ENCODE measurements at regions not wholly inside any gene's neighbourhood (a gene's known extent, or its start where the extent isn't known, plus 50 kb on each side); places are given as distances from the start of the nearest gene placed in this dataset.
"Not testable (repeated sequence)": the region's sequence is repeated elsewhere in the genome, so short reads cannot be mapped to it uniquely, and the experiment has no call there.

DNA sequence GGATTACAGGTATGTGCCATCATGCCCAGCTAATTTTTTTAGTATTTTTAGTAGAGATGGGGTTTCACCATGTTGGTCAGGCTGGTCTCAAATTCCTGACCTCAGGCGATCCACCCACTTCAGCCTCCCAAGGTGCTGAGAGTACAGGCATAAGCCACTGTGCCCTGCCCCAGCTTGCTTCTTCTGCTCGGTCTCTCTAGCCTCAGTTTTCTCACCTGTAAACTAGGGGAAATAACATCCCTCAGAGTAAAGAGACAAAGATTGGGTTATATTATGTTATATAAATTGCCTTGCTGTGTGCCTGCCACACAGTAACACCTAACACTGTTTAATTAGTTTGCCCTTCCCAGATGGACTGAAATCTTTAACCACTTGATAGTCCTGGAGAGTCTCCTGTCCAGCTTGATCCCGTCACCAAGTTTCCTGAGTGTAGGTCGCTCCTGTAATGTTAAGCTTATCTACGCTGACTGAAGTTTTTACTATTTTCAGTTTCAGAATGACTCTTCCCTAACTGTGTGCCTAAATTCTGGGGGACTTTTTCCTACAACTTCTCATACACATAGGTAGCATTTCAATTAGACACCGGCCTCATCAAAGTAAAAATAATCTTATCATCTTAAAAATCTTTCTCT lies 412.7 kb upstream of the TENM3 start:
- FAIRE-seq = no peak

DNA sequence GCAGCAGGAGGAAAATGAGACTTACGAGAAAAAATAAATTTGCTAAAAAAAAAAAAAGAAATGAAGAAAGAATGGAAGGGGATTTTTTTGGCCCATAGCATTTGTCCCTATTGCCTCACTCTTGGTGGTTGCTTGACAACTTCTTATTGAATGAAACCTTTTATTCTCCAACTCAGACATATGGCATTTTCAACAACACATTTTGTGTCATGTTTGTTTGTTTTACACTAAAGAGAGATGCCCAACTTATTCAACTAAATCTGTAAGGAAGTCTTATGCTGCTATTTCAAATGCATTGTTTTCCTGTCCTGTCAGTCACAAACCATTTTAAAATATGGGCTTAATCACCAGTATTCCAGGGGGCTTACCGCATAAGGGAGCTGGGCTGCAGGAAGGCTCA lies 409.1 kb upstream of the TENM3 start:
- no peak for FAIRE-seq

GRCh38 chr4:181835348-181835747 lies 407.9 kb upstream of the TENM3 start:
- FAIRE-seq = no peak

GRCh38 chr4:181838253-181838652 lies 404.9 kb upstream of the TENM3 start:
- FAIRE-seq = no peak

DNA sequence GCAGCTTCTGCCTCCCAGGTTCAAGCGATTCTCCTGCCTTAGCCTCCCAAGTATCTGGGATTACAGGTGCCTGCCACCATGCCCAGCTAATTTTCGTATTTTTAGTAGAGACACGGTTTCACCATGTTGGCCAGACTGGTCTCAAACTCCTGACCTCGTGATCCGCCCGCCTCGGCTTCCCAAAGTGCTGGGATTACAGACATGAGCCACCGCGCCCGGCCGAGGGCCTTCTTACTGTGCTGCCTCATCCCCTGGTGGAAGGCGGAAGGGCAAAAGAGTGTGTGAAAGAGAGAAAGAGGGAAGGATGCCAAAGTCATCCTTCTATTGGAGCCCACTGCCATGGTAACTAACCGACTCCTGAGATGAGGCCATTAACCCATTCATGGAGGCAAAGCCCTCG lies 399.4 kb upstream of the TENM3 start:
- not testable (repeated sequence) for FAIRE-seq

- FAIRE-seq = no peak
Measured at GRCh38 chr4:181845617-181846016, 397.6 kb upstream of the TENM3 start.

DNA sequence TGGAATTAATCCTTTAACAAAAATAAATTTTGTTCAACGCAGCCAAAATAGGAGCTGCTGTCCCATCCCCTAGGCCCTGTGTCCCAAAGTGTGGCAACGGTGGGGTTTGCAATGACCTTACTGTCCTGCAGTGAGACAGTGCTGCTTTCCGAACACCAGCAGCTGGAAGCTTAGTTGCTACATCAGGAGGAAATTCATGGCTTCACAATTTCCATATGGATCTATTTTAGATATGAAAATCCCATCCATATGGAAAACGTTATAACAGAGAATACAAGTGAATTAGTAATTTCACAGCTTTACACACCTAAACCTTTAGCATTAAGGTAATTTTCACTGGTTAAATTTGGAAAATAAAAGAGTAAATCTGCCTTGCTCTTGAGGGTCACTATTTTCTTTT lies 396.3 kb upstream of the TENM3 start:
- FAIRE-seq = no peak

DNA sequence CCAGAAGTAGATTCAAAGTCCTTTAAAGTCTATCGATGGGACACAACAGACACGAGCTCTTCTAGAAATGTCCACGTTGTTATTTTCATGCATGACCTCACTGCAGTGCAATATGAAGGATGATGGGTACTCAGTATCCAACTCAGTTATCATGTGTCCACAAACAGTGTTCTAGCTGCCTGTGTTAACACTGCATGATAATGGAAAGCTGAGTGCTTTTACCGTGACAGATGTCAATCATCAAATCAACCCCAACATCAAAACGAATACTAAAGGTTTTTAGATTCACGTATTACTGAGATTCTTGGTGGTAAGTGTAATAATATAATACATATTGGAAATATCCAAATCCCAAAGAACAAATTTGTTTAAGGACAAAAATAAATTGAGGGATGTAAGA lies 394.8 kb upstream of the TENM3 start:
- FAIRE-seq = no peak

- FAIRE-seq = no peak
Measured at GRCh38 chr4:181849472-181849871, 393.7 kb upstream of the TENM3 start.

DNA sequence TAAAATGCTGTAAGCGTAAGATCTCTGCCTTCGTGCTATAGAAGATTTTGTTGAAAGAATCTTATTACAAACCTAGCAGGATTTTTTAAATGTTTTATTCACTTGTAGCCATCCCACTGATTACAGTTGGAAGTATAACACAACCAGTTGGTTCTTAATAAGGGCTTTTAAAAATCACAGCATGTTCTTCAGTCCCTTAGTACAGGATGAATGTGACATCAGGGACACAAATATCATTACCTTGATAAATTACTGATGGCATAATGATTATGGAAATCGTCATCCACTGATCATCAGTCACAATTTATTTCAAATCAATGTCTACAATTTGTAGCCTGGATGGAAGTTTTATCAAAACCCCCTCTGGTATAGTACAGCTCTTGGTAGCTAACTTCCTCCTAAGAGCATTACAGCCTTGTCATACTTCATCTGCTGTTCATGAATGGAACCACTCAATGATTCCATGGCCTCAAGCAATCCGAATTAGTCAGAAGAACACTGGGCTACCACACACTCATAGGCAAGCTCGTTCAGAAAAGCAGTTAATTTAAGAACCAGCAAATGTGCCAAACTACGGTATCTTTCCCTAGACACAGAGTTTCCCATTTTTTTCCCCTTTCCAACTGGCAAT lies 389.2 kb upstream of the TENM3 start:
- no peak for FAIRE-seq

DNA sequence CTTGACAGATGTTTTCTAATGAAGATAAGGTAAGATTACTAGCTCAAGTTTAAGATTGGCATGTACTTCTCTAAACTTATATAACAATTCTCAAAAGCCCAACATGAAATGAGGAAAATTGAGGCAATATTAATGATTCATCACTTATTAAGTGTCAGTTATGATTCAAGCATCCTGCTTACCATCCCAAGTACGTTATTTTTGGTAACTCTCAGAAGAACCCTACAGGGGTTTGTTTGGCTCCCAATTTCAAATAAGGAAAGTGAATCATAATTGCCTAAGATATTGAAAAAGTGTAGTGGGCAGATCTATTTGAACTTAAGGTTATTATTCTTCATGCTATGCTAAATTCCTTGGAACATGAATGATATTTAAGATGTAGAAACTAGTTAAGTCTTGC lies 387.9 kb upstream of the TENM3 start:
- FAIRE-seq = no peak

- not testable (repeated sequence) for FAIRE-seq
Measured at GRCh38 chr4:181857471-181857870, 385.7 kb upstream of the TENM3 start.

DNA sequence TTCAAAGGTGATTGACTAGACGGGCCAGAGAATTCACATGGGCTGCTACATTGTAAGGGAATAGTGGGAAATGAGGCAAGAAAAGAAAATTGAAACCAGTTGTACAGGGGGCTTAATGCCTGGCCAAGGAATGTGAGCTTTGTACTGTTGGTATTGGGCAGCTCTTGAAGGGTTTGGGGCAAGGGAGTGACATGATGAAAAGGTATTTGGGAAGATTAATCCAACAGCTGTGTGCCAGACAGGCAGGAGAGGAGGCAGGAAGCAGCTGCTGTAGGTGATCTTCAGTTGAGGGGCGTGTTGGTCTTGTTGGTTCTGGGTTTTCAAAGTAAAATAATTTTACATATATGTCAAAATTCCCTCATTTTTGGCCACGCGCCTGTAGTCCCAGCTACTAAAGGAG lies 384.5 kb upstream of the TENM3 start:
- no peak for FAIRE-seq

- FAIRE-seq = no peak
Measured at GRCh38 chr4:181859439-181859838, 383.8 kb upstream of the TENM3 start.

- no peak for FAIRE-seq
Measured at GRCh38 chr4:181860157-181860556, 383.0 kb upstream of the TENM3 start.

- no peak for FAIRE-seq
Measured at GRCh38 chr4:181860668-181861067, 382.5 kb upstream of the TENM3 start.

DNA sequence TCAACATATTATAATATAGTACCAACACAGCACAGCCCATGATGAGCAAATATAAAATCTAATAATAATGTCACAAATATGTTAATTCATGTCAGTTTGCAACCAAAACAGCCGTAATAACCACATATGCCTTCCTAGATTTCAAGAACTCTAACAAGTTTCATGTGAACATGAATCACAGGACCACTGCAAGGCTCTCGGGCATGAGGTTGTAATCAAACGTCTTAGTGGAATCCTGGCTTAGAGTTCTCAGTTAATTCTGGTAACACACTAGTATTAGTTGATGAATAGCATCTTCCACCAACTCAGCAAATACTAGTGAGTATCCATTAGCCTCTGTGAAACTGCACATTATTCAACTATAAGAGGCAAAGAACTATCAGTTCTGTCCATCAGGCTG lies 379.3 kb upstream of the TENM3 start:
- FAIRE-seq = no peak

GRCh38 chr4:181870326-181870725 lies 372.9 kb upstream of the TENM3 start:
- no peak for FAIRE-seq

DNA sequence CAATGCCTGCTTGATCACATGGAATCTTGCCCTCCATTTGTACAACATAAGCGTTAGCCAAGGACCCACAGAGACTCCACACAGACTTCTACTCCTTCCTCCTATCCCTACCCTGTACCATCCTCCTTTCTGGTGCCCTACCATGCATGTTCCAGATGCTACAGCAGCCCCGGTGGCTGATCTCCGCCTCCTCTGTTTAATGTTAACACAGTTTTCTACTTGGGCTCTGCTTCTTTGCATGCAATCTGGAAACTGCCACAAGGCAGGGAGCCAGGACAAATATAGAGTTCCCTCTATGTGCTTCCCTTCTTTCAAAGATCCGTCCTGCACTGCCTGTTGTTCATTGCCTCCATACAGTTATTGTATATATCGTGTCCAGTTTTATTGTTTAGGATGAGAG lies 368.6 kb upstream of the TENM3 start:
- no peak for FAIRE-seq

GRCh38 chr4:181877329-181877848 lies 365.8 kb upstream of the TENM3 start:
- no peak for FAIRE-seq

DNA sequence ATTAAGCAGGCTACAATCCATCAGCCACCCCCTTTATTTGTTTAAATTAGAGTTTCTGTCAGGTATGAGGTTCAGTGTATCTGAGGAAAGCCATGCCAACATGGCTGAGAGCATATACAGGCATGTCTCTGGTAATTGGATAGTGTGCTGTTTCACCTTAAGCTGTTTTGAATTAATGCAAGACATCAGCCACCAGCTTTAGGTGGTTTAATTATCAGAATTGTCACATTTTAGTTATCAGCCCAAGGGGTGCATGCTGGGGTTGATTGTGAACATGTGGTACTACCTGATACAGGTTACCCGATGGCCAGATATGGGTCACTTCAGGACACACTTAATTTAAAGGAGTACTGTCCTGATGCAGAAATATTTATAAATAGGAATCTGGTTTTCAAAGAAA lies 353.2 kb upstream of the TENM3 start:
- no peak for FAIRE-seq

GRCh38 chr4:181890911-181891310 lies 352.3 kb upstream of the TENM3 start:
- no peak for FAIRE-seq

DNA sequence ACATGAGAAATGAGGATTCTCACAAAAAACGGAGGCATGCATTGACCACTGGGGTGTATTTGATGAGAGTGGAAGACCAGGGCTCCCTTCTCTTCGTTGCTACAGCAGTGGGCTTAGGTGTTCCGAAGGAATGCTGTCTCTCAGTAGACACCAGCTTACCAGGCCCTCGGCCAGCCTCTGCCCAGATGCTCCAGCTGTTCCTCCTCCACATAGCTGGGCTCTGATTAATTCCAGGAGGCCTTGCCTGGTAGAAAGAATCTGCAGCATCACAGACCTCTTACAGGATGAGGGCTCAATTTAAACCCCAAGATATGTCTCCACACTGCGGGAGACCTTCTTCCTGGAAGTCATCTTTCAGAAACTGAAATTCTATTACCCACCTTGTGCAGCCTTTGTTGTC lies 346.6 kb upstream of the TENM3 start:
- FAIRE-seq = no peak

DNA sequence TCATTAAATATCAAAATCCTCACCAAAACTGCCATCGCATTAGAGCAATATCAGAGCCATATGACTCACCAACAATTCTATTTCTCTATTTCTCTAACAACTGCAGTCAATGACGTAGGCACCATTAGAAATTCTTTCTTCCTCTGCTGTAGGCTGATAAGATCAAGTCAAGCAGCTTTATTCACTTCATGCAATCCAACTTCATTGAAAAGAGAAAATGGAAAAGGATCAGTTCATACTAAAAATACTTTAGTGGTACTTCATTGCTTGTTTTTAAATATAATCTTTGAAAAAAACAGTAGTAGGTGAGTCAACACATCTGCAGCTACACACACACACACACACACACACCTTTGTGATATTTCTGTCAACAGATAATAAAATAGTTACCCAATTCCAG lies 345.3 kb upstream of the TENM3 start:
- no peak for FAIRE-seq

DNA sequence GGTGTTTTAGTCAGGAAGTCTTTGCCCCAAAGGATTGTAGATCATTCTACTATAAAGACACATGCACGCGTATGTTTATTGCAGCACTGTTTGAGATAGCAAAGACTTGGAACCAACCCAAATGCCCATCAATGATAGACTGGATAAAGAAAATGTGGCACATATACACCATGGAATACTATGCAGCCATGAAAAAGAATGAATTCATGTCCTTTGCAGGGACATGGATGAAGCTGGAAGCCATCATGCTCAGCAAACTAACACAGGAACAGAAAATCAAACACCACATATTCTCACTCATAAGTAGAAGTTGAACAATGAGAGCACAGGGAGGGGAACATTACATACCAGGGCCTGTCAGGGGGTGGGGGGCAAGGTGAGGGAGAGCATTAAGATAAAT lies 340.8 kb upstream of the TENM3 start:
- not testable (repeated sequence) for FAIRE-seq

Data from G401.6 (cell line).